ENCODE measurements at regions not wholly inside any gene's neighbourhood (a gene's known extent, or its start where the extent isn't known, plus 50 kb on each side); places are given as distances from the start of the nearest gene placed in this dataset.
"Not testable (repeated sequence)": the region's sequence is repeated elsewhere in the genome, so short reads cannot be mapped to it uniquely, and the experiment has no call there.

- no peak for DNase-seq
Measured at GRCh38 chr5:2565147-2565546, 186.3 kb downstream of the IRX2 start.

GRCh38 chr5:2563046-2563445 lies 188.4 kb downstream of the IRX2 start:
- no peak for DNase-seq

GRCh38 chr5:2562036-2562435 lies 189.4 kb downstream of the IRX2 start:
- DNase-seq, result no peak

DNA sequence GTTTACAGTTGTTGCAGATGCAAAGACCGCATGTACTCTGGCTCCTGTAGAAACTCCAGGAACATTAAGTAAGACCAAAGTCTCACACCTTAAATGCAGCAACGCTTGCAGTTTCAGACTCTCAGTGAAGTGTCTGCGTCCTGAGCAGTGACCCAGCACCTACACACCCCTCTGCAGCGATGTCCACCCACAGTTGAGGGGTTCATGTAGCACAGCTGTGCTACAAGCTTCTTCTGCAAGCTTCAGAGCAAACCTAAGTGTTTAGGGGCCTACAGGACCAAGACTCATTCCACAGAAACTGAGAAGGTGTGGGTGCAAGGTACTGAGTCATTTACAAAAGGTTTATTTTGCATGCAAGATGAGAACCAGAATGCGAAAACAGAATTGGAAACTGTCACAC lies 191.0 kb downstream of the IRX2 start:
- no peak for DNase-seq

GRCh38 chr5:2557435-2557834 lies 194.0 kb downstream of the IRX2 start:
- no peak for DNase-seq

DNA sequence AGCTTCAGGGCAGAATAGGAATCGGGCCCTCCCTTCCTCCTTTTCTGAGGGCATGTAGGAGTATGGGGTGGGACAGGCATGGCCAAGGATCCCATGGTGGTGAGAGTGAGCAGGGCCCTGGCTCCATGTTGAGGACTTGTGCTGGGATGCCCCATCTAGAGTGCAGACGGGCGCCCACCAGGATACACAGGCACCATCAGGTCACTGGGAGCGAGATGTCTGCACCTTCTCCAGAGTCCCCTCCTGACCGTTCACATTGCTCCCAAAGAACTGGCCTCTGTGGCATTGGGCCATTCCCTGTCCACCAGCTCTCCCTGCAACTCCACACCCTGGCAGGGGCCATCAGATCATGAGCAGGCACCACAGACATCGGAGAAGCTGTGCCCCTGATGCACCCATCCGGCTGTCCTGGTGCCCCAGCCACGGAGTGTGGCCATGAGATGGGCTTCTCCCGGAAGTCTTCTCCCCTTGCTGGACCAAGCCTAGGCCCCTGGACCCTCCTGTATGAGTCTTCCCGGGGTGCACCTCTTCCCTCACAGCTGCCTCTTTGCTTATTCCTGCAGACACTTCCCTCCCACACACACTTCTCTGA lies 195.0 kb downstream of the IRX2 start:
- no peak for DNase-seq

DNA sequence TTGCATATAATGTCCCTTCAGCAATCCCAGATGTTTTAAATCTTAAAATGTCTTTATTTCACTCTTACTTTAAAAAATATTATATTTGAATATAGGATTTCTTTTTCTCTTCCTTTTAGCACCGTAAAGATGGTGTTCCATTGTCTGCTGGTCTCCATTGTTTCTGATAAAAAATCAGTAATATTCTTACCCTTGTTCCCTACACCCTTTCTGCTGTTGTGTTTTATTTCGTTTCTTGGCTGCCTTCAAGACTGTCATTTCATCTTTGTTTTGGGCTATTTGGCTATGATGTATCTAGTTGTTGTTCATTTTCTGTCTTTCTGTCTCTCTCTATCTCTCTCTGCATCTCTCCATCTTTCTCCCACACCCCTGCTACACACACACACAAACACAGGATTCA lies 197.9 kb downstream of the IRX2 start:
- DNase-seq, result no peak

- DNase-seq, result no peak
Measured at GRCh38 chr5:2550509-2550908, 201.0 kb downstream of the IRX2 start.

DNA sequence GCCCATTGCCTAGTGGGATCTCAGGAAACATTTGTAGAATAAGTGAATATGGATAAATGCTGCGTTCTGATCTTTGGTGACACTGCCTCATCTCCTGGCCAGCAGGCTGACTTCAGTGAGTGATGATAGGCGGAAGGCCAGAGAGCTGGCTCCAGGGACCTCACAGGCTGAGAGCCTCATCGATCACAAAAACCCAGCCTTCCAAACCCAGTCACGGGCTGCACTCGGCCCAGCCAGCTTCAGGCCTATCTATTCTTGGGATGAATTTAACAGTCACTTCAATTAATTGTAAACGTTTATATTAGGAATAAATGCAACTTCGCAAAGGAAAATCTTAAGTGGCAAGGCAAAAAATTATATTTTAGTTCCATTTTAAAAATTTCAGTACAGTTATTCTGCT lies 201.6 kb downstream of the IRX2 start:
- DNase-seq, result no peak

GRCh38 chr5:2549354-2549753 lies 202.1 kb downstream of the IRX2 start:
- no peak for DNase-seq

GRCh38 chr5:2546938-2547337 lies 204.5 kb downstream of the IRX2 start:
- DNase-seq, result no peak

- DNase-seq, result no peak
Measured at GRCh38 chr5:2544003-2544402, 207.5 kb downstream of the IRX2 start.

GRCh38 chr5:2542821-2543220 lies 208.7 kb downstream of the IRX2 start:
- no peak for DNase-seq

GRCh38 chr5:2542026-2542425 lies 209.5 kb downstream of the IRX2 start:
- DNase-seq, result no peak

DNA sequence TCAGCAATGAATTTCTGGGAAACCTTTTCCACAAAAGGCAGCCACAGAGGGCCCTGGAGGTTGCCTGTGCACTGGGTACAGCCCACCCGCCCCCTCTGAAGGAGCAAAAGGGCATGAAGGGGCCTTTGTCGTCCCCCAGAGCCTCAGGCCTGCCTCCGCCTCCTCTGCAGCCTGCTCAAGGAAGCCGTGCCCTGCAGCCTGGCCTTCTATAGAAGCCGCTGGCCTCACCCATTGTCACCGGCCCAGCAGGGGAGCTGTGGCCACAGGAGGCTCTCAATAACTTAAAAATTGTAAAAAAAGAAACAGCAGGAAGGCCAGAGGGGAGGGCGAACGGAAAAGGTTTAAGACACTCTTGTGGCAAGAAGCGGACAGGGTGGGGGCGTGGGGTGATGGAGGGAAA lies 213.3 kb downstream of the IRX2 start:
- DNase-seq, result no peak

GRCh38 chr5:2537378-2538145 lies 213.9 kb downstream of the IRX2 start:
- DNase-seq, result no peak

- no peak for DNase-seq
Measured at GRCh38 chr5:2536632-2537377, 214.7 kb downstream of the IRX2 start.

- DNase-seq, result no peak
Measured at GRCh38 chr5:2534970-2535369, 216.5 kb downstream of the IRX2 start.

- no peak for DNase-seq
Measured at GRCh38 chr5:2534251-2534650, 217.2 kb downstream of the IRX2 start.

DNA sequence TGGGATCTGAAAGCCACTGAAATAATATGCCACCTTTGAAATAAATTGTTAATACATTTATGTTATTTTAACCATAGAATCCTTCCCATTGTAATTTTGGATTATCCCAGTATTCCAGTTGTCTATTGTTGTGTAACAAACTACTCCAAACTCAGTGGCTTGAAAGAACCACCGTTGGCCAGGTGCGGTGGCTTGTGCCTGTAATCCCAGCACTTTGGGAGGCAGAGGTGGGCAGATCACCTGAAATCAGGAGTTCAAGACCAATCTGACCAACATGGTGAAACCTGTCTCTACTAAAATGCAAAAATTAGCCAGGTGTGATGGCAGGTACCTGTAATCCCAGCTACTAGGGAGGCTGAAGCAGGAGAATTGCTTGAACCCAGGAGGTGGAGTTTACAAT lies 217.6 kb downstream of the IRX2 start:
- not testable (repeated sequence) for DNase-seq

GRCh38 chr5:2532809-2533208 lies 218.7 kb downstream of the IRX2 start:
- no peak for DNase-seq

DNA sequence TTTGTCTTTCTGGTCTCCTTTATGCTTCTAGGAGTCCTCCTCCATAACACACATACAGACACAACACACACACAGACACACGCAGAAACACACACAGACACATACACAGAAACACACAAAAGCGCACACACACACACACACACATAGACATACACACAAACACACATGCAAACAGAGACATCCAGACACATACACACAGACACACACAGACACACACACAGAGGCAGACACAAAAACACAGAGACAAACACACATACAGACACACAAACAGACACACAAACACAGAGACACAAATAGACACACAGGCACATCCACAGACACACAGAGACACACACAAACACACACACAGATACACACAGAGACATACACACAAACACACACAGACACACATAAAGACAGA lies 220.2 kb downstream of the IRX2 start:
- DNase-seq, result no peak

GRCh38 chr5:2530609-2531008 lies 220.9 kb downstream of the IRX2 start:
- no peak for DNase-seq

GRCh38 chr5:2529371-2530092 lies 221.9 kb downstream of the IRX2 start:
- no peak for DNase-seq

Data from activated CD4-positive, CD25-positive, alpha-beta regulatory T cell treated with anti-CD3 and anti-CD28 coated beads, Interleukin-2, amount 50 U/mL, for 72 hours (primary cell).